Keratinocyte (primary cell): ENCODE measurements at regions not wholly inside any gene's neighbourhood (a gene's known extent, or its start where the extent isn't known, plus 50 kb on each side); places are given as distances from the start of the nearest gene placed in this dataset.

ENCODE experiments used
- DNase-seq: peaks from one replicate; pipeline ENCODE4 v3.0.0-alpha.2; 2011; ENCODE audit warnings: low read depth, missing footprints, low spot score
- FAIRE-seq: peaks from 2 replicates; lab custom pipeline; 2011; peaks lifted over from hg19 to GRCh38; lab: Jason Lieb, UNC
- H2AFZ ChIP-seq: 2 replicates; pipeline ENCODE4 v1.6.0; 2012; ENCODE audit warnings: low read length, control low read depth, inconsistent platforms; ENCODE audit not compliant: control insufficient read depth
- H3K27ac ChIP-seq: 2 replicates; pipeline ENCODE4 v1.5.1; 2011; ENCODE audit warnings: low read length; ENCODE audit not compliant: control insufficient read depth, insufficient read depth
- H3K27me3 ChIP-seq: 3 replicates; pipeline ENCODE4 v1.6.0; 2011; ENCODE audit warnings: low read length; ENCODE audit not compliant: control insufficient read depth, insufficient read depth; ENCODE audit errors: extremely low read depth
- H3K36me3 ChIP-seq, 2 experiments: 2 replicates in 1 of 2; 3 replicates in 1 of 2; pipeline ENCODE4 v1.5.1; 2011; ENCODE audit warnings: low read length in 2 of 2, mild to moderate bottlenecking in 1 of 2; ENCODE audit not compliant: control insufficient read depth in 2 of 2, insufficient read depth in 2 of 2; ENCODE audit errors: extremely low read depth in 1 of 2
- H3K4me1 ChIP-seq: 3 replicates; pipeline ENCODE4 v1.5.1; 2011; ENCODE audit warnings: low read length; ENCODE audit not compliant: control insufficient read depth, insufficient read depth; ENCODE audit errors: extremely low read depth
- H3K4me2 ChIP-seq: 3 replicates; pipeline ENCODE4 v1.6.0; 2011; ENCODE audit warnings: low read depth, low read length; ENCODE audit not compliant: control insufficient read depth, insufficient read depth; ENCODE audit errors: extremely low read depth
- H3K4me3 ChIP-seq, 3 experiments: fragments of 200-600 bp in 1 of 3; sonication (generic) in 1 of 3; 2 replicates in 2 of 3; 3 replicates in 1 of 3; pipeline ENCODE4 v1.5.1; 2011 to 2016; ENCODE audit warnings: low read length in 3 of 3, mild to moderate bottlenecking in 3 of 3, control low read depth in 2 of 3, inconsistent platforms in 1 of 3, low read depth in 1 of 3, mixed read lengths in 1 of 3, mixed run types in 1 of 3, moderate library complexity in 1 of 3; ENCODE audit not compliant: control insufficient read depth in 2 of 3, insufficient read depth in 2 of 3; ENCODE audit errors: extremely low read depth in 1 of 3
- H3K79me2 ChIP-seq: 2 replicates; pipeline ENCODE4 v1.6.0; 2012; ENCODE audit warnings: low read length; ENCODE audit not compliant: control insufficient read depth, insufficient read depth
- H3K9ac ChIP-seq: 3 replicates; pipeline ENCODE4 v1.6.0; 2011; ENCODE audit warnings: low read length; ENCODE audit not compliant: control insufficient read depth, insufficient read depth; ENCODE audit errors: extremely low read depth
- H3K9me1 ChIP-seq: 3 replicates; pipeline ENCODE4 v1.6.0; 2011; ENCODE audit warnings: low read length; ENCODE audit not compliant: control insufficient read depth, insufficient read depth; ENCODE audit errors: extremely low read depth
- H3K9me3 ChIP-seq: 2 replicates; pipeline ENCODE4 v1.5.1; 2012; ENCODE audit warnings: low read depth, low read length; ENCODE audit not compliant: control insufficient read depth
- H4K20me1 ChIP-seq: 3 replicates; pipeline ENCODE4 v1.6.0; 2011; ENCODE audit warnings: low read length; ENCODE audit not compliant: control insufficient read depth, insufficient read depth; ENCODE audit errors: extremely low read depth
- EZH2 ChIP-seq: IDR thresholded peaks from one replicate; pipeline ENCODE4 v1.6.1; 2012; ENCODE audit warnings: inconsistent platforms, mild to moderate bottlenecking, low read length, moderate library complexity
- dilution Hi-C: fragments of 300-500 bp; cut with MboI; formaldehyde crosslinking; loops from one replicate; pipeline ENCODE4 v1.7.0; 2020; ENCODE audit warnings: low sequenced_read_pairs; ENCODE audit not compliant: extremely low pct_ligation_motif_present
- TF ChIP-seq, protein P1 (sequence below), 3 experiments: IDR thresholded peaks in 1 of 3; conservative IDR thresholded peaks in 1 of 3; optimal IDR thresholded peaks in 1 of 3; 2 replicates in 2 of 3; 3 replicates in 1 of 3; pipeline versions ENCODE3 to v1.5.1; 2011; ENCODE audit warnings: low read length in 3 of 3, mild to moderate bottlenecking in 3 of 3, moderate library complexity in 2 of 3, control low read depth in 1 of 3, inconsistent platforms in 1 of 3; ENCODE audit not compliant: insufficient read depth in 2 of 3; ENCODE audit errors: extremely low read depth in 1 of 3

GRCh38 chr1:104231676-104232075 is 482.0 kb downstream of the AMY1C start:
- Histone ChIP-seq H3K9me1 (no peaks in the 10 kb centered on the region), H4K20me1 (no peaks in the 10 kb centered on the region)
- dilution Hi-C loops = no loop called here

GRCh38 chr1:104235141-104235540 is 485.4 kb downstream of the AMY1C start:
- dilution Hi-C loops = no loop called here
- DNase-seq = no peak
- Histone ChIP-seq H3K4me2 (no peak overlapping the region), H3K79me2 (no peaks in the 10 kb centered on the region), H3K9me1 (no peaks in the 10 kb centered on the region), H2AFZ (no peak overlapping the region), H3K27me3 (no peaks in the 10 kb centered on the region), H3K9ac (no peak overlapping the region), H3K27ac (no peak overlapping the region), H4K20me1 (no peaks in the 10 kb centered on the region), H3K9me3 (no peaks in the 10 kb centered on the region), H3K36me3 (no peaks in the 10 kb centered on the region), H3K4me1 (no peaks in the 10 kb centered on the region), H3K4me3 (no peak overlapping the region)
- no peak for FAIRE-seq
- TF ChIP-seq, protein P1, sequence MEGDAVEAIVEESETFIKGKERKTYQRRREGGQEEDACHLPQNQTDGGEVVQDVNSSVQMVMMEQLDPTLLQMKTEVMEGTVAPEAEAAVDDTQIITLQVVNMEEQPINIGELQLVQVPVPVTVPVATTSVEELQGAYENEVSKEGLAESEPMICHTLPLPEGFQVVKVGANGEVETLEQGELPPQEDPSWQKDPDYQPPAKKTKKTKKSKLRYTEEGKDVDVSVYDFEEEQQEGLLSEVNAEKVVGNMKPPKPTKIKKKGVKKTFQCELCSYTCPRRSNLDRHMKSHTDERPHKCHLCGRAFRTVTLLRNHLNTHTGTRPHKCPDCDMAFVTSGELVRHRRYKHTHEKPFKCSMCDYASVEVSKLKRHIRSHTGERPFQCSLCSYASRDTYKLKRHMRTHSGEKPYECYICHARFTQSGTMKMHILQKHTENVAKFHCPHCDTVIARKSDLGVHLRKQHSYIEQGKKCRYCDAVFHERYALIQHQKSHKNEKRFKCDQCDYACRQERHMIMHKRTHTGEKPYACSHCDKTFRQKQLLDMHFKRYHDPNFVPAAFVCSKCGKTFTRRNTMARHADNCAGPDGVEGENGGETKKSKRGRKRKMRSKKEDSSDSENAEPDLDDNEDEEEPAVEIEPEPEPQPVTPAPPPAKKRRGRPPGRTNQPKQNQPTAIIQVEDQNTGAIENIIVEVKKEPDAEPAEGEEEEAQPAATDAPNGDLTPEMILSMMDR (optimal IDR thresholded peaks at IDR 0.05 in 1 of 3, IDR thresholded peaks at IDR 0.05 in 1 of 3, conservative IDR thresholded peaks at IDR 0.05 in 1 of 3; ENCODE audit: extremely low read depth in 1 of 3, insufficient read depth in 2 of 3, low read length in 3 of 3) = no peak
- TF ChIP-seq EZH2 = no peak

More at GRCh38 chr1:104231676-104232075, 482.0 kb downstream of the AMY1C start:
- Histone ChIP-seq H3K4me2 (no peak overlapping the region), H3K9me3 (no peaks in the 10 kb centered on the region), H3K27me3 (no peaks in the 10 kb centered on the region), H3K36me3 (no peaks in the 10 kb centered on the region), H3K4me3 (no peak overlapping the region), H3K9ac (no peak overlapping the region), H3K4me1 (no peaks in the 10 kb centered on the region), H2AFZ (no peak overlapping the region), H3K27ac (no peak overlapping the region), H3K79me2 (no peaks in the 10 kb centered on the region)
- TF ChIP-seq, protein P1 (optimal IDR thresholded peaks at IDR 0.05 in 1 of 3, IDR thresholded peaks at IDR 0.05 in 1 of 3, conservative IDR thresholded peaks at IDR 0.05 in 1 of 3; ENCODE audit: extremely low read depth in 1 of 3, insufficient read depth in 2 of 3, low read length in 3 of 3) = no peak
- TF ChIP-seq EZH2 = no peak
- FAIRE-seq = no peak
- no peak for DNase-seq
